ENCODE measurements at regions not wholly inside any gene's neighbourhood (a gene's known extent, or its start where the extent isn't known, plus 50 kb on each side); places are given as distances from the start of the nearest gene placed in this dataset.

DNA sequence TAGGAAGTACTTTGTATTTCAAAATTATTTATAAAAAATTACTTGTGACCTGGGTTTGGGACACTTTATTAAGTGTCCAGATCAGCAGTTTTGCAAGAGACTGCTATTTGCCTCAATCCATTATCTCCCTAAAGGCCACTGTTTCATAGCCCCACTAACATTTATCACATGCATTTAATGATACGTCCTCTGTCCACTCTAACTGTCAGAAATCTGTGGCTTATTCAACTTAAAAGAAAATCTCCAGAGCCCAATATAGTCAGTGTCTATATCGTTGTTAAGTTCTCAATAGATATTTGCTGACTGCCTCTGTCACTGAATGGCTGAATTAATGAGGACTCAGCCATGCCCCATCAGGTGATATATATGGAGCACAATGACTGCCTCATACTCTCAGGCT is 553.9 kb upstream of the POM121L12 start:
- no peak for DNase-seq (ENCODE audit: low read depth)

DNA sequence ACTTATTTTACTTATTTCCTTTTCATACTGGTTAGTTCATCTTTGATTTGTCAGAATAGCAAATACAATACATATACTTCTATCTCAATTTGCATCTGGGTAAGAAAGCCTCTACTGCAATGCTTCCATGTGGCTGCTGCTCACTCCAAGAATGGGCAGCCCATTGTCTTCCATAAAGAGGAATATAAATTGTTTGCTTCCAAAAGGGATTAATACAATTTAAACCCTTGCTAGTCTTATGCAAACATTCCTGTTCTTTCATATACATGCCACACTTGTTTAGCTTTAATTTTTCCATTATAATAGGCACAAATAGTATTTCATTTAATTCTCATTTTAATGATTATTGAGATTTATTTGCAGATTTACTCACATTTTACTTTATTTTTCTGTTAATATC is 555.4 kb upstream of the POM121L12 start:
- DNase-seq (ENCODE audit: low read depth) = no peak

- no peak for DNase-seq (ENCODE audit: low read depth)
Measured at GRCh38 chr7:52475001-52475582, 560.3 kb upstream of the POM121L12 start.

GRCh38 chr7:52473756-52474155 is 561.7 kb upstream of the POM121L12 start:
- no peak for DNase-seq (ENCODE audit: low read depth)

GRCh38 chr7:52472006-52472620 is 563.3 kb upstream of the POM121L12 start:
- no peak for DNase-seq (ENCODE audit: low read depth)

DNA sequence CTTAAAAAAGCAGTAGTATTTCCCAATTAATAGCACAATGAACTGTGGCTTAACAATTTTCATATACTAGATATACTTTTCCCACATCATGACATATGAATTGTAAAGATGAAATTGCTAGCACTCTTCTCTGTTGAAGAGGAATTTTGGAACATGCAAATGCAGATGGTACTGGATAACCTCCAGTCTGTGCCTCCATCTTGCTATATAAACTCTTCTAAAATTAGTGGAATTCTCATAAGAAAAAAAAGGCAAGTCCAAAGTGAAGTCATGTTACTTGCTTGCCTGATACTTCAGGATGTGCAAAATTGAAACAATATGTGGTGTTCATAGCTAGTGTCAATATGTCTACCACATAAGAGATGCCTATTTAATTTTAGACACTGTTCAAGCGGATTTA is 570.2 kb upstream of the POM121L12 start:
- no peak for DNase-seq (ENCODE audit: low read depth)

GRCh38 chr7:52463341-52463740 is 572.1 kb upstream of the POM121L12 start:
- DNase-seq (ENCODE audit: low read depth) = no peak

DNA sequence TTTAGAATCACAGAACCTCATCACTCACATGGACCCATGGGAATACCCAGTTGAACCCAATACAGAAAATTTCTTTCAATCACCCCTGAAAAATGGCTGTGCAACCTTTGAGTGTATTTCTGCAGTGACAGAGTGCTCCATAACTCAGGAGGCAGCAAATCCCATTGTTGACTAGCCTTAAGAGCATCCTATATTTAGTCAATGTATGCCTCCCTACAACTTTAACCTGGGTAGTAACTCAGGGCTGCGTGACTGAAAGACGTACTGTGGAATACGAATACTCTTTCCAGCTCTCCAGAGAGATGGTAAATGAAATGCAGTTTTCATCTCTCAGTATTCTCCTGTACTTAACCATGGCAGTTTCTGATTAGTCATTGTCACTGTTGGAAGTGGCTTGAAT is 573.0 kb upstream of the POM121L12 start:
- no peak for DNase-seq (ENCODE audit: low read depth)

- no peak for DNase-seq (ENCODE audit: low read depth)
Measured at GRCh38 chr7:52455571-52455970, 579.9 kb upstream of the POM121L12 start.

DNA sequence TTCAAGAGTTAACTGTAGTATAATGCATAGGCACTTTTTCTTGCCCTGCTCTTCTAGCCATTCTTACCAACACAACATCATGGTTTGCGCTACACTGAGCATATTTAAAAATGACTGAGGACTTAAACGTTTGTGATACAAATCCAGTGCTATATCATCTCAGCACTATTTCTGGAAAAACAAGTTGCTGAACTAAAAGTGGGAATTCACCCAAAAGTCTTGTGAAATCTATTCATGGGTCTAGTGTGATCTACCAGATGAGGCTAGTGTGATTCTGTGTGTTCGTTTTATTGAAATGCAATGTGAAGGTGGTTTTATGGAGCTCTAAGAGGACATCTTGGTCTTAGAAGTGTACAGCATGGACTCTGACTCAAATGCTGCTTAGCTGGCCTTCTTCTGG is 584.6 kb upstream of the POM121L12 start:
- DNase-seq (ENCODE audit: low read depth) = no peak

DNA sequence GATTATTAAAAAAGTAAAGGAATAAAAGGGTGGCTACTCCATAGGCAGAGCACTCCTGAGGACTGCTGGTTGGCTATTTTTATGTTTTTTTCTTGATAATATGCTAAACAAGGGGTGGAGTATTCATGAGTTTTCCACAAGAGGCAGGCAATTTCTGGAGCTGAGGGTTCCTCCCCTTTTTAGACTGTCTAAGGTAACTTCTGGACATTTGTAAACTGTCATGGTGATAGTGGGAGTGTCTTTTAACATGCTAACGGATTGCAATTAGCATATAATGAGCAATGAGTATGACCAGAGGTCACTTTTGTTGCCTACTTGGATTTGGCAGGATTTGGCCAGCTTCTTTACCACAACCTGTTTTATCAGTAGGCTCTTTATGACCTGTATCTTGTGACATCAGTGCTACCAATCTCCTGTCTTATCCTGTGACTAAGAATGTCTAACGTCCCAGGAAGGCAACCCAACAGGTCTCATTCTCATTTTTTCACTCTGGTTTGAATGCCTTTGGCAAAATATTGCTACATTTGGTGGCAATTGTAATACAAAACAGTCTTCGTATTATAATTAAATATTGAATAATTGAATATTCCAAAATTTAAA is 587.8 kb upstream of the POM121L12 start:
- DNase-seq (ENCODE audit: low read depth) = no peak

GRCh38 chr7:52436278-52436677 is 599.2 kb upstream of the POM121L12 start:
- DNase-seq (ENCODE audit: low read depth) = no peak

- no peak for DNase-seq (ENCODE audit: low read depth)
Measured at GRCh38 chr7:52431082-52431815, 604.2 kb upstream of the POM121L12 start.

DNA sequence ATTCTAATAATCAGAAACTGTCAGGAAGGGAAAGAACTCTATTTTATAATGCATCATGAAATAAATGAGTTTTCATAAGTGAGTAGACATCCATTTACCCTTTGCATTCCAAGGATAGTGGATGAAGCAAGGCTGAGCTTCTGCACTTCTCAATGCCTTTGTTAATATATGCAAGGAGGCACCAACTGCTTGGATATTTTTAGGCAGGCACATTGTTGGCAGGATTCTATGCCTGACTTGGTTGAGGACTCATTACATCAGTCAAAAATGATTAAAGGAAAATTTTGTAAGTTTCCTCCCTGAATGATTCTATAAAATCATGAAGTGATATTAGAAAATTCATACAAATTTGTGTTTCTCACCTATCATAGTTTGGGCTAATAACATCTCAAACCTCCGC is 612.2 kb upstream of the POM121L12 start:
- no peak for DNase-seq (ENCODE audit: low read depth)

GRCh38 chr7:52413051-52413450 is 622.4 kb upstream of the POM121L12 start:
- no peak for DNase-seq (ENCODE audit: low read depth)

DNA sequence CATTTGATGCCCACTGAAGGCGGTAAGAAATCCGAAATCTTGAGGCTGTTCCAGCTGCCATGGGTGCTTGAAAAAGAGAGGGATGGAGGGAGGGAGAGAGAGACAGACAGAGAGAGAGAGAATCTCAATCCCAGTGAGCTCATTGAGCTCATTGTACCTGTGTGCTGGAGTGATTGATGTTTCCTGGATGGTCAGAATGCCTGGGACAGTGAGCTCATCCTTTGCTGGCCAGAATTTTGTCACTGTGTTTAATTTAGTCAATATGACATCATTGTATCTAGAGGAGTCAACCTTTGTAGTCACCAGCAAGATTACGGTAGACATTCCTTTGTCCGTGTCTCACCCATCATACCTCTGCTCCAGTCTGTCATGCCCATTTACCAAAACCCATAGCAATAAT is 625.4 kb upstream of the POM121L12 start:
- no peak for DNase-seq (ENCODE audit: low read depth)

- DNase-seq (ENCODE audit: low read depth) = no peak
Measured at GRCh38 chr7:52406808-52407207, 628.6 kb upstream of the POM121L12 start.

- no peak for DNase-seq (ENCODE audit: low read depth)
Measured at GRCh38 chr7:52382731-52383130, 652.7 kb upstream of the POM121L12 start.

DNA sequence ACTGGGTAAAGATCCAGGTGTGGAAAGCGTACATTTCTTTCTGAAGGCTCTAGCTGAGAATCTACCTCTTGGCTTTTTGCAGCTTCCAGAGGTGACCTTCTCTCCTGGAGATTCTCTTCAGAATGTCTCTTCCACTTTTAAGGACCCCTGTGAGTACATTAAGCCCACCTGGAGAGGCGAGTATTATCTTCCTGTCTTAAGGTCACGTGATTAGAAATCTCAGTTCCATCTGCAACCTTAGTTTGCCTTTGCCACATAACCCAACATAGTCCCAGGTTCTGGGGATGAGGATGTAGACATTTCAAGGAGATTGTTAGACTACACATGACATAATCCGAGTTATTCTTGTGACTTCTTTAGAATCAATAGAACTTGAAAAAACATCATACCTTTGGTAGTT is 665.5 kb upstream of the POM121L12 start:
- DNase-seq (ENCODE audit: low read depth) = no peak

DNA sequence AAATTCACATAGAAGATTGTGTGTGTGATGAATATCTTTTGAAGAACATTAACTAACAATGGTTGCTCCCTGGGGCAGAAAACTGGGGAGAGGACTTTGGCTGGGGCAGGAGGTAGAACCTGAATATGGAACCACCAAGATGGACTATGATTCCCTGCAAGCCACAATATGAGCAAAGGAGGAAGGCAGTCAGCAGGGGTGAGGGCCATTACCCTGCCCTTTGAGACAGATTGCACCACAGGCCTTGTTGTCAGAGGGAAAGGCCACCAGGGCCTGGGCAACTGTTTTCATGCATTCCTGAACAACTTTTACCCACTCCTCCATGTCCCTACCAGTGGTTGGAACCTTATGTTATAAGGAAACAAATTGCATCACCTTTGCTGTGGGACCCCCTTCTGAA is 670.1 kb upstream of the POM121L12 start:
- no peak for DNase-seq (ENCODE audit: low read depth)

DNA sequence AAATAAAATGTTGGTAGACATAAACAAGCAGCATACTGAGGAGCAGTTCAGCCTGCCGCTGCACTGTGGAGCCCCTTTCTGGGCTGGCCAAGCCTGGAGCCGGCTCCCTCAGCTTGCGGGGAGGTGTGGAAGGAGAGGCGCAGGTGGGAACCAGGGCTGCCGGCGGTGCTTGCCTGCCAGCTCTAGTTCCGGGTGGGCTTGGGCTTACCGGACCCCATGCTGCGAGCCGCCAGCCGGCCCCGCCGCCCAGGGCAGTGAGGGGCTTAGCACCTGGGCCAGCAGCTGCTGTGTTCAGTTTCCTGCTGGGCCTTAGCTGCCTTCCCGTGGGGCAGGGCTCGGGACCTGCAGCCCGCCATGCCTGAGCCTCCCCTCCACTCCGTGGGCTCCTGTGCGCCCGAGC is 672.9 kb upstream of the POM121L12 start:
- no peak for DNase-seq (ENCODE audit: low read depth)

DNA sequence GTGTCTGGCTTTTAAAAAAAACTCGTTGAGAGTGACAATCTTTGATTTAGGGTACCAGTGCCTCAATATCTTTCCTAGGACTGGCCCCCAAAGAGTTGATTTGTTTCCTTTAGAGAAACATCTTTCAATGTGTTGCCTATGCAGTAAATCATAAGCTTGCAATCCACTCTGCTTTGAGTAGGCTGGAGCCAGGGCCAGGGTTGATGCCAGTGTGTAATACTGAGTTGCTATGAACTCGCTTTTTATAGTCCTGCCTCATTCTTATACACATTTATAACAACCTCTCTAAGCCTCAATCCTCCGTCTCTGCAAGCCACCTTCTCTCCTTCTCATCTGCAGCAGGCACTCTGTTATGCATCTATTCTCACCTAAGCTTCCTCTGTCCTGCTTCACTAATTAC is 674.9 kb upstream of the POM121L12 start:
- no peak for DNase-seq (ENCODE audit: low read depth)

- DNase-seq (ENCODE audit: low read depth) = no peak
Measured at GRCh38 chr7:52355053-52355452, 680.4 kb upstream of the POM121L12 start.
